ENCODE measurements at regions not wholly inside any gene's neighbourhood (a gene's known extent, or its start where the extent isn't known, plus 50 kb on each side); places are given as distances from the start of the nearest gene placed in this dataset.
"Not testable (repeated sequence)": the region's sequence is repeated elsewhere in the genome, so short reads cannot be mapped to it uniquely, and the experiment has no call there.

- no peak for TF ChIP-seq CTCF (IDR thresholded peaks at IDR 0.05; ENCODE audit: insufficient read depth, low read length)
- no peak overlapping the region for H3K4me3 ChIP-seq (ENCODE audit: low read depth, low read length)
- no peak for DNase-seq (ENCODE audit: low read depth)
These were observed 153.0 kb downstream of the UTRN start for GRCh38 chr6:144438103-144438502.

- DNase-seq (ENCODE audit: low read depth) = no peak
- no peak overlapping the region for H3K4me3 ChIP-seq (ENCODE audit: low read depth, low read length)
- no peak for TF ChIP-seq CTCF (IDR thresholded peaks at IDR 0.05; ENCODE audit: insufficient read depth, low read length)
These were observed 153.9 kb downstream of the UTRN start for GRCh38 chr6:144439016-144439415.

- not testable (repeated sequence) for H3K4me3 ChIP-seq (ENCODE audit: low read depth, low read length); DNase-seq (ENCODE audit: low read depth)
These were observed 156.7 kb downstream of the UTRN start for GRCh38 chr6:144441801-144442200.

GRCh38 chr6:144443157-144443556, 158.0 kb downstream of the UTRN start:
- DNase-seq (ENCODE audit: low read depth) = no peak
- H3K4me3 ChIP-seq (ENCODE audit: low read depth, low read length) = no peak overlapping the region
- TF ChIP-seq CTCF (IDR thresholded peaks at IDR 0.05; ENCODE audit: insufficient read depth, low read length) = no peak

GRCh38 chr6:144447472-144447871, 162.3 kb downstream of the UTRN start:
- peak; percentile 32 for DNase-seq (ENCODE audit: low read depth)
- no peak for TF ChIP-seq CTCF (IDR thresholded peaks at IDR 0.05; ENCODE audit: insufficient read depth, low read length)
- H3K4me3 ChIP-seq (ENCODE audit: low read depth, low read length) = no peak overlapping the region

GRCh38 chr6:144449218-144449617, 164.1 kb downstream of the UTRN start:
- DNase-seq (ENCODE audit: low read depth) = no peak
- no peak for TF ChIP-seq CTCF (IDR thresholded peaks at IDR 0.05; ENCODE audit: insufficient read depth, low read length)
- no peak overlapping the region for H3K4me3 ChIP-seq (ENCODE audit: low read depth, low read length)

- DNase-seq (ENCODE audit: low read depth) = peak; percentile 59
- no peak overlapping the region for H3K4me3 ChIP-seq (ENCODE audit: low read depth, low read length)
- TF ChIP-seq CTCF (IDR thresholded peaks at IDR 0.05; ENCODE audit: insufficient read depth, low read length) = no peak
These were observed 164.9 kb downstream of the UTRN start for GRCh38 chr6:144449911-144450597.

Data from fibroblast of the aortic adventitia (primary cell).